IPS-NIHi11 (cell line): ENCODE measurements at regions not wholly inside any gene's neighbourhood (a gene's known extent, or its start where the extent isn't known, plus 50 kb on each side); places are given as distances from the start of the nearest gene placed in this dataset.
A peak's percentile ranks its signal among the peaks of the same experiment; 100 is the strongest.
"Not testable (repeated sequence)": the region's sequence is repeated elsewhere in the genome, so short reads cannot be mapped to it uniquely, and the experiment has no call there.

Source experiments
- DNase-seq: peaks from one replicate; pipeline ENCODE4 v3.0.0; 2012; ENCODE audit warnings: mixed read lengths, low spot score

- DNase-seq, result no peak
Observed at GRCh38 chr6:140459209-140459608, 1084.8 kb upstream of the CITED2 start.

GRCh38 chr6:140446241-140446640, 1071.8 kb upstream of the CITED2 start:
- no peak for DNase-seq

- no peak for DNase-seq
Observed at GRCh38 chr6:140445474-140446004, 1071.1 kb upstream of the CITED2 start.

- DNase-seq, result not testable (repeated sequence)
Observed at GRCh38 chr6:140443112-140443511, 1068.7 kb upstream of the CITED2 start.

- peak; percentile 27 for DNase-seq
Observed at GRCh38 chr6:140441256-140441655, 1066.8 kb upstream of the CITED2 start.

- no peak for DNase-seq
Observed at GRCh38 chr6:140440223-140440835, 1065.9 kb upstream of the CITED2 start.

- no peak for DNase-seq
Observed at GRCh38 chr6:140438346-140438735, 1063.9 kb upstream of the CITED2 start.

- DNase-seq, result no peak
Observed at GRCh38 chr6:140437619-140438345, 1063.3 kb upstream of the CITED2 start.

- peak; percentile 67 for DNase-seq
Observed at GRCh38 chr6:140436023-140436811, 1061.8 kb upstream of the CITED2 start.

- no peak for DNase-seq
Observed at GRCh38 chr6:140434761-140435160, 1060.3 kb upstream of the CITED2 start.

GRCh38 chr6:140433072-140433471, 1058.6 kb upstream of the CITED2 start:
- no peak for DNase-seq

GRCh38 chr6:140427842-140428241, 1053.4 kb upstream of the CITED2 start:
- no peak for DNase-seq

- peak; percentile 16 for DNase-seq
Observed at GRCh38 chr6:140414966-140415620, 1040.6 kb upstream of the CITED2 start.

GRCh38 chr6:140403020-140403419, 1028.6 kb upstream of the CITED2 start:
- no peak for DNase-seq

- no peak for DNase-seq
Observed at GRCh38 chr6:140401761-140402160, 1027.3 kb upstream of the CITED2 start.

GRCh38 chr6:140398076-140398475, 1023.6 kb upstream of the CITED2 start:
- no peak for DNase-seq

GRCh38 chr6:140397106-140397505, 1022.7 kb upstream of the CITED2 start:
- no peak for DNase-seq

- DNase-seq, result no peak
Observed at GRCh38 chr6:140393665-140394540, 1019.5 kb upstream of the CITED2 start.

- no peak for DNase-seq
Observed at GRCh38 chr6:140388815-140389214, 1014.4 kb upstream of the CITED2 start.

- DNase-seq, result no peak
Observed at GRCh38 chr6:140388192-140388802, 1013.8 kb upstream of the CITED2 start.

- no peak for DNase-seq
Observed at GRCh38 chr6:140385679-140386078, 1011.2 kb upstream of the CITED2 start.
